ENCODE measurements at regions not wholly inside any gene's neighbourhood (a gene's known extent, or its start where the extent isn't known, plus 50 kb on each side); places are given as distances from the start of the nearest gene placed in this dataset.

DNA sequence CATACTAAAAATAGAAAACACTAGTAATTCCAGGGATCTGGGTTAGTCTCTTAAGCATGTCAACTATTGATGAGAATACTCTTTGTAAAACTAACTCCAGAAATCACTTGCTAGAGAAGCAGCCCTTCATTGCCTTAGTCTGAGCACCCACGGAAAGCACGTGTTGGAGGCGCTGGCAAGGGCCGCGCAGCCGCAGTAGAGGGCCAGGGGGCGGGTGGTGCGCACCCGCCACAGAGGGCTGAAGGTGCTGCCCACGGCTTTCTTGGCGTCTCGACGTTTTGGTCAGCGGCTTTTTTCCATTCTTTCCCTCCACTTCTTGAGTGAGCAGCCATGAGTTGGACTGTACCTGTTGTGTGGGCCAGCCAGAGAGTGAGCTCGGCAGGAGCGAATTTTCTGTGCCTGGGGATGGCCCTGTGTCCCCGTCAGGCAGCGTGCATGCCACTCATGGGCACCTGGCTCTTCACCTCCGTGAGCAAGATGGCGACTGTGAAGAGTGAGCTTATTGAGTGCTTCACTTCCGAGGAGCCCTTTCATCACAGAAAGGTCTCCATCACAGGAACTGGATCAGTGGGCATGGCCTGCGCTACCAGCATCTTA lies 68.4 kb upstream of the PPM1H start:
- TF ChIP-seq ZNF384 (IDR thresholded peaks at IDR 0.05; ENCODE audit: borderline replicate concordance, low read depth, low read length) (no peak), USF2 (IDR thresholded peaks at IDR 0.05; ENCODE audit: borderline replicate concordance, low read depth, low read length) (no peak), POLR2AphosphoS5 (IDR thresholded peaks at IDR 0.05; ENCODE audit: low read length) (no peak), EZH2 (IDR thresholded peaks at IDR 0.05; ENCODE audit: borderline replicate concordance, control insufficient read depth, low read depth, low read length) (no peak), YY1 (IDR thresholded peaks at IDR 0.05; ENCODE audit: low read depth, low read length) (no peak), RAD21 (IDR thresholded peaks at IDR 0.05; ENCODE audit: insufficient read depth, low read depth, low read length) (no peak), DPF2 (IDR thresholded peaks at IDR 0.05) (no peak)
- TF ChIP-seq, protein P1, sequence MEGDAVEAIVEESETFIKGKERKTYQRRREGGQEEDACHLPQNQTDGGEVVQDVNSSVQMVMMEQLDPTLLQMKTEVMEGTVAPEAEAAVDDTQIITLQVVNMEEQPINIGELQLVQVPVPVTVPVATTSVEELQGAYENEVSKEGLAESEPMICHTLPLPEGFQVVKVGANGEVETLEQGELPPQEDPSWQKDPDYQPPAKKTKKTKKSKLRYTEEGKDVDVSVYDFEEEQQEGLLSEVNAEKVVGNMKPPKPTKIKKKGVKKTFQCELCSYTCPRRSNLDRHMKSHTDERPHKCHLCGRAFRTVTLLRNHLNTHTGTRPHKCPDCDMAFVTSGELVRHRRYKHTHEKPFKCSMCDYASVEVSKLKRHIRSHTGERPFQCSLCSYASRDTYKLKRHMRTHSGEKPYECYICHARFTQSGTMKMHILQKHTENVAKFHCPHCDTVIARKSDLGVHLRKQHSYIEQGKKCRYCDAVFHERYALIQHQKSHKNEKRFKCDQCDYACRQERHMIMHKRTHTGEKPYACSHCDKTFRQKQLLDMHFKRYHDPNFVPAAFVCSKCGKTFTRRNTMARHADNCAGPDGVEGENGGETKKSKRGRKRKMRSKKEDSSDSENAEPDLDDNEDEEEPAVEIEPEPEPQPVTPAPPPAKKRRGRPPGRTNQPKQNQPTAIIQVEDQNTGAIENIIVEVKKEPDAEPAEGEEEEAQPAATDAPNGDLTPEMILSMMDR (IDR thresholded peaks at IDR 0.05 in 2 of 3, conservative IDR thresholded peaks at IDR 0.05 in 1 of 3; ENCODE audit: control insufficient read depth in 2 of 3, extremely low read depth in 1 of 3, insufficient read depth in 1 of 3, low read depth in 3 of 3, low read length in 3 of 3), result no peak
